ENCODE measurements at regions not wholly inside any gene's neighbourhood (a gene's known extent, or its start where the extent isn't known, plus 50 kb on each side); places are given as distances from the start of the nearest gene placed in this dataset.
"Not testable (repeated sequence)": the region's sequence is repeated elsewhere in the genome, so short reads cannot be mapped to it uniquely, and the experiment has no call there.

GRCh38 chr1:60489916-60490480 lies 416.4 kb upstream of the C1orf87 start:
- not testable (repeated sequence) for TF ChIP-seq CTCF, POLR2A, EP300 (IDR thresholded peaks at IDR 0.05)
